ENCODE measurements at regions not wholly inside any gene's neighbourhood (a gene's known extent, or its start where the extent isn't known, plus 50 kb on each side); places are given as distances from the start of the nearest gene placed in this dataset.
A peak's percentile ranks its signal among the peaks of the same experiment; 100 is the strongest.

DNA sequence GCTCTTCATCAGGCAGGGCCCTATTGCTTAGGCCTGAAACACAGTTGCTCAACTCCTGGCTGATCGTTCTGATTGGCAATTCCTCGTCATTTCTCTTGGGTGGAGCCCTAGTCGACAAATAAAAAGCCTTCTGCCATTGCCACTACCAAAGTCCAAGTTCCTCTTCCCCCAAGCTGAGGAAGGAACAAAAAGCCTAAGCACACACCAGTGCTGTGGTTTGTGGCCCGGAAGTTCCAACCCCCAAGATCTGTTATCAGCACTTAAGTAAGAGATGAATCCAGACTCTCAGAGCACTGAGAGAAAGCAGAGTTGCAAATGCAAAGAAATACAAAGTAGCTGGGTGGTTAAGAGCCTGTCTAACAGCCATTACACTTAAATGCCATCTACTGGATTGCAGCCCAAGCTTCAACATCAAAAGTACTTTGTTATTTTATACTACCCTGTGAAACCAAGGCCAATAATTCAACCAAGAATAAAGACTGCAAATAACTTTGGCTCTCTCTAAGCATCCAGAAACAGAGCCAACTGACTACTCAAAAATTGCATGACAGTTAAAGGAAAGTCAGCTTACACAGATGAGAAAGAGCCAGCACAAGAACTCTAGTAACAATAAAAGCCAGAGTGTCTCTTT lies 1024.0 kb downstream of the GRIK2 start:
- ChIA-PET POLR2A (no interaction called here), CTCF (no interaction called here)
- Mint-ChIP-seq H3K27me3 (ENCODE audit: low read depth) (no peaks in the 10 kb centered on the region), H3K9me3 (peaks cover 2% of the 10 kb centered on the region), H3K4me1 (no peaks in the 10 kb centered on the region), H3K36me3 (no peaks in the 10 kb centered on the region), H3K27ac (no peak overlapping the region), H3K4me3 (no peak overlapping the region)
- TF ChIP-seq, protein P1, sequence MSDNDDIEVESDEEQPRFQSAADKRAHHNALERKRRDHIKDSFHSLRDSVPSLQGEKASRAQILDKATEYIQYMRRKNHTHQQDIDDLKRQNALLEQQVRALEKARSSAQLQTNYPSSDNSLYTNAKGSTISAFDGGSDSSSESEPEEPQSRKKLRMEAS (CRISPR knock-in tag; IDR thresholded peaks at IDR 0.05) = no peak
- TF ChIP-seq, protein P2, sequence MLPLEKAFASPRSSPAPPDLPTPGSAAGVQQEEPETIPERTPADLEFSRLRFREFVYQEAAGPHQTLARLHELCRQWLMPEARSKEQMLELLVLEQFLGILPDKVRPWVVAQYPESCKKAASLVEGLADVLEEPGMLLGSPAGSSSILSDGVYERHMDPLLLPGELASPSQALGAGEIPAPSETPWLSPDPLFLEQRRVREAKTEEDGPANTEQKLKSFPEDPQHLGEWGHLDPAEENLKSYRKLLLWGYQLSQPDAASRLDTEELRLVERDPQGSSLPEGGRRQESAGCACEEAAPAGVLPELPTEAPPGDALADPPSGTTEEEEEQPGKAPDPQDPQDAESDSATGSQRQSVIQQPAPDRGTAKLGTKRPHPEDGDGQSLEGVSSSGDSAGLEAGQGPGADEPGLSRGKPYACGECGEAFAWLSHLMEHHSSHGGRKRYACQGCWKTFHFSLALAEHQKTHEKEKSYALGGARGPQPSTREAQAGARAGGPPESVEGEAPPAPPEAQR (CRISPR knock-in tag; IDR thresholded peaks at IDR 0.05) = no peak
- TF ChIP-seq ELF4 (CRISPR knock-in tag; IDR thresholded peaks at IDR 0.05; ENCODE audit: low read depth) = no peak
- no peak for TF ChIP-seq MYBL2 (CRISPR knock-in tag; IDR thresholded peaks at IDR 0.05)
- no peak for TF ChIP-seq CTCF (IDR thresholded peaks at IDR 0.05)
- no peak for DNase-seq (ENCODE audit: low spot score)
- no peak for ATAC-seq

- no peak for DNase-seq (ENCODE audit: low spot score)
- Mint-ChIP-seq H3K36me3 (no peaks in the 10 kb centered on the region), H3K27me3 (ENCODE audit: low read depth) (no peaks in the 10 kb centered on the region), H3K9me3 (no peaks in the 10 kb centered on the region), H3K4me3 (no peak overlapping the region), H3K27ac (no peak overlapping the region), H3K4me1 (no peaks in the 10 kb centered on the region)
- ChIA-PET CTCF (no interaction called here), POLR2A (no interaction called here)
- no peak for ATAC-seq
- peak; percentile 98 for TF ChIP-seq HMGA2 (CRISPR knock-in tag; IDR thresholded peaks at IDR 0.05)
- TF ChIP-seq OVOL2 (CRISPR knock-in tag; IDR thresholded peaks at IDR 0.05; ENCODE audit: borderline replicate concordance) = no peak
- TF ChIP-seq TP53 (CRISPR knock-in tag; IDR thresholded peaks at IDR 0.05) = no peak
Observed at GRCh38 chr6:102415891-102416290, 1022.4 kb downstream of the GRIK2 start.

DNA sequence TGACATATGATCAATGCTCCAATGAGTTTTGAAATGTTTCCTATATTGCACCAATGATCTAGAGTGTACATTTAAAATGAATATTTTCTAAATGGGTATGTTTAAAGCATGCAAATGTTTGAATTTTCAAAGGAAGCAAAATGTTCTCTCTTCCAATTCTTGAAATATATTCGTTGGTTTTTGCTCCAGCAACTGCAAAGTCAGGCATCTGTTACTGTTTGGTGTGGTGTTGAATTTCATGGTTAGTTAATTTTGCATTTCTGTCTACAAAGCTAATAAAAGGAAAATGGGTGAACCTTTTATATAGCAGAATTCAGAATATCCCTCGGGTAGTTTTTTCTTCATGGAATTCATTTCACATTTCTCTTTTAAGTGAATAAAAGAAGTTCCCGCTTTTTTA lies 1018.3 kb downstream of the GRIK2 start:
- no peaks in the 10 kb centered on the region for H3K4me1 Mint-ChIP-seq
- no peak overlapping the region for H3K27ac Mint-ChIP-seq
- no peaks in the 10 kb centered on the region for H3K27me3 Mint-ChIP-seq (ENCODE audit: low read depth)
- DNase-seq (ENCODE audit: low spot score) = no peak
- H3K9me3 Mint-ChIP-seq = peaks cover 2% of the 10 kb centered on the region
- H3K4me3 Mint-ChIP-seq = no peak overlapping the region
- ChIA-PET CTCF (no interaction called here), POLR2A (no interaction called here)
- H3K36me3 Mint-ChIP-seq = peaks cover 1% of the 10 kb centered on the region
- ATAC-seq = no peak
- no peak for TF ChIP-seq GTF2I (CRISPR knock-in tag; conservative IDR thresholded peaks at IDR 0.05)
- no peak for TF ChIP-seq ZNF219 (CRISPR knock-in tag; IDR thresholded peaks at IDR 0.05; ENCODE audit: borderline replicate concordance)
- no peak for TF ChIP-seq NR1H2 (CRISPR knock-in tag; IDR thresholded peaks at IDR 0.05)
- TF ChIP-seq, protein P3, sequence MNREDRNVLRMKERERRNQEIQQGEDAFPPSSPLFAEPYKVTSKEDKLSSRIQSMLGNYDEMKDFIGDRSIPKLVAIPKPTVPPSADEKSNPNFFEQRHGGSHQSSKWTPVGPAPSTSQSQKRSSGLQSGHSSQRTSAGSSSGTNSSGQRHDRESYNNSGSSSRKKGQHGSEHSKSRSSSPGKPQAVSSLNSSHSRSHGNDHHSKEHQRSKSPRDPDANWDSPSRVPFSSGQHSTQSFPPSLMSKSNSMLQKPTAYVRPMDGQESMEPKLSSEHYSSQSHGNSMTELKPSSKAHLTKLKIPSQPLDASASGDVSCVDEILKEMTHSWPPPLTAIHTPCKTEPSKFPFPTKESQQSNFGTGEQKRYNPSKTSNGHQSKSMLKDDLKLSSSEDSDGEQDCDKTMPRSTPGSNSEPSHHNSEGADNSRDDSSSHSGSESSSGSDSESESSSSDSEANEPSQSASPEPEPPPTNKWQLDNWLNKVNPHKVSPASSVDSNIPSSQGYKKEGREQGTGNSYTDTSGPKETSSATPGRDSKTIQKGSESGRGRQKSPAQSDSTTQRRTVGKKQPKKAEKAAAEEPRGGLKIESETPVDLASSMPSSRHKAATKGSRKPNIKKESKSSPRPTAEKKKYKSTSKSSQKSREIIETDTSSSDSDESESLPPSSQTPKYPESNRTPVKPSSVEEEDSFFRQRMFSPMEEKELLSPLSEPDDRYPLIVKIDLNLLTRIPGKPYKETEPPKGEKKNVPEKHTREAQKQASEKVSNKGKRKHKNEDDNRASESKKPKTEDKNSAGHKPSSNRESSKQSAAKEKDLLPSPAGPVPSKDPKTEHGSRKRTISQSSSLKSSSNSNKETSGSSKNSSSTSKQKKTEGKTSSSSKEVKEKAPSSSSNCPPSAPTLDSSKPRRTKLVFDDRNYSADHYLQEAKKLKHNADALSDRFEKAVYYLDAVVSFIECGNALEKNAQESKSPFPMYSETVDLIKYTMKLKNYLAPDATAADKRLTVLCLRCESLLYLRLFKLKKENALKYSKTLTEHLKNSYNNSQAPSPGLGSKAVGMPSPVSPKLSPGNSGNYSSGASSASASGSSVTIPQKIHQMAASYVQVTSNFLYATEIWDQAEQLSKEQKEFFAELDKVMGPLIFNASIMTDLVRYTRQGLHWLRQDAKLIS (CRISPR knock-in tag; IDR thresholded peaks at IDR 0.05; ENCODE audit: borderline replicate concordance) = no peak
- no peak for TF ChIP-seq SP1 (CRISPR knock-in tag; conservative IDR thresholded peaks at IDR 0.05)
- TF ChIP-seq MYBL2 (CRISPR knock-in tag; IDR thresholded peaks at IDR 0.05) = no peak
- TF ChIP-seq, protein P4, sequence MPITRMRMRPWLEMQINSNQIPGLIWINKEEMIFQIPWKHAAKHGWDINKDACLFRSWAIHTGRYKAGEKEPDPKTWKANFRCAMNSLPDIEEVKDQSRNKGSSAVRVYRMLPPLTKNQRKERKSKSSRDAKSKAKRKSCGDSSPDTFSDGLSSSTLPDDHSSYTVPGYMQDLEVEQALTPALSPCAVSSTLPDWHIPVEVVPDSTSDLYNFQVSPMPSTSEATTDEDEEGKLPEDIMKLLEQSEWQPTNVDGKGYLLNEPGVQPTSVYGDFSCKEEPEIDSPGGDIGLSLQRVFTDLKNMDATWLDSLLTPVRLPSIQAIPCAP (CRISPR knock-in tag; IDR thresholded peaks at IDR 0.05) = no peak
- no peak for TF ChIP-seq MXD4 (CRISPR knock-in tag; IDR thresholded peaks at IDR 0.05; ENCODE audit: borderline replicate concordance)
- TF ChIP-seq ZBTB43 (CRISPR knock-in tag; IDR thresholded peaks at IDR 0.05) = no peak
- TF ChIP-seq JAZF1 (CRISPR knock-in tag; IDR thresholded peaks at IDR 0.05) = no peak
- no peak for TF ChIP-seq CDX4 (CRISPR knock-in tag; IDR thresholded peaks at IDR 0.05; ENCODE audit: borderline replicate concordance)
- no peak for TF ChIP-seq ZNF671 (CRISPR knock-in tag; IDR thresholded peaks at IDR 0.05)
- no peak for TF ChIP-seq E2F4 (CRISPR knock-in tag; IDR thresholded peaks at IDR 0.05; ENCODE audit: borderline replicate concordance, low read depth)

Data from WTC11 (cell line).